NB4 (cell line): ENCODE measurements at regions not wholly inside any gene's neighbourhood (a gene's known extent, or its start where the extent isn't known, plus 50 kb on each side); places are given as distances from the start of the nearest gene placed in this dataset.

Experiments used
- MYC ChIP-seq: IDR thresholded peaks from 2 replicates; pipeline ENCODE4 v1.6.1; 2011; ENCODE audit warnings: low read depth, low read length
- POLR2A ChIP-seq: IDR thresholded peaks from 2 replicates; pipeline ENCODE4 v1.6.1; 2011; ENCODE audit warnings: mild to moderate bottlenecking; ENCODE audit not compliant: insufficient read length; ENCODE audit errors: extremely low read depth
- TF ChIP-seq, protein P1 (sequence below): IDR thresholded peaks from one replicate; pipeline ENCODE4 v1.5.1; 2012; ENCODE audit warnings: low read depth, low read length
- TF ChIP-seq, protein P2 (sequence below): IDR thresholded peaks from 2 replicates; pipeline ENCODE4 v1.6.1; 2011; ENCODE audit warnings: low read depth, low read length

GRCh38 chr14:21802441-21802840, 128.8 kb upstream of the OR4E1 start:
- TF ChIP-seq POLR2A = no peak
- TF ChIP-seq, protein P1, sequence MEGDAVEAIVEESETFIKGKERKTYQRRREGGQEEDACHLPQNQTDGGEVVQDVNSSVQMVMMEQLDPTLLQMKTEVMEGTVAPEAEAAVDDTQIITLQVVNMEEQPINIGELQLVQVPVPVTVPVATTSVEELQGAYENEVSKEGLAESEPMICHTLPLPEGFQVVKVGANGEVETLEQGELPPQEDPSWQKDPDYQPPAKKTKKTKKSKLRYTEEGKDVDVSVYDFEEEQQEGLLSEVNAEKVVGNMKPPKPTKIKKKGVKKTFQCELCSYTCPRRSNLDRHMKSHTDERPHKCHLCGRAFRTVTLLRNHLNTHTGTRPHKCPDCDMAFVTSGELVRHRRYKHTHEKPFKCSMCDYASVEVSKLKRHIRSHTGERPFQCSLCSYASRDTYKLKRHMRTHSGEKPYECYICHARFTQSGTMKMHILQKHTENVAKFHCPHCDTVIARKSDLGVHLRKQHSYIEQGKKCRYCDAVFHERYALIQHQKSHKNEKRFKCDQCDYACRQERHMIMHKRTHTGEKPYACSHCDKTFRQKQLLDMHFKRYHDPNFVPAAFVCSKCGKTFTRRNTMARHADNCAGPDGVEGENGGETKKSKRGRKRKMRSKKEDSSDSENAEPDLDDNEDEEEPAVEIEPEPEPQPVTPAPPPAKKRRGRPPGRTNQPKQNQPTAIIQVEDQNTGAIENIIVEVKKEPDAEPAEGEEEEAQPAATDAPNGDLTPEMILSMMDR = no peak
- no peak for TF ChIP-seq MYC
- TF ChIP-seq, protein P2, sequence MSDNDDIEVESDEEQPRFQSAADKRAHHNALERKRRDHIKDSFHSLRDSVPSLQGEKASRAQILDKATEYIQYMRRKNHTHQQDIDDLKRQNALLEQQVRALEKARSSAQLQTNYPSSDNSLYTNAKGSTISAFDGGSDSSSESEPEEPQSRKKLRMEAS = no peak
